ENCODE measurements at regions not wholly inside any gene's neighbourhood (a gene's known extent, or its start where the extent isn't known, plus 50 kb on each side); places are given as distances from the start of the nearest gene placed in this dataset.
A peak's percentile ranks its signal among the peaks of the same experiment; 100 is the strongest.

DNA sequence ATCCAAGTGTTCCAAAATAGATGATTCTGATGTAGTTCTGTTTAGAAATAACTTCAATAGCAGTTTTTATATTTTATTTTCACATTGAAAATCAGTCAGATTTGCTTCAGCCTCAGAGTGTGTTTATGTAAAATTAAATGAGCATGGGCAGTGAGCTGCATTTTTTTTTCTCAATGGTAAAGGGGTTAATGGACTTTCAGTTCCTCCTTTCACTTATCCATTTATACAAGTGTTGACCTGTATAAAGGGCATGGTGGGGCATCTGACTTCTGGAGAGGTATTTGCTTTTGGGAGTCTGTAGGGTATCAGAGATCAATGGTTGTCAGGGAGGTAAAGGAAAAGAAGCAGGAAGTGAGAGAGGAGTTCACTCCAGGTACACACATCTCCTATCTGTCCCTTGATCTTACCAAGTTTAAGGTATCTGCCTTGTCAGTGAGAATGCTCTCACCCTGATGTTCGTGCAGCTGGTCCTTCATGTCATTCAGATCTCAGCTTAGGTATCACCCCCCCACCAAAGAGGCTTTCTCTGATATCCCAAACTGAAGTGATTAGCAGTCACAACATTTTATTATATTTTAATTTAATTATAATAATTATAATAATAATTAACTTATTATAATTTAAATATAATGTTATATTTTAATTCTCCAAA, 181.6 kb upstream of the LMNTD1 start:
- POLR2A ChIA-PET: no interaction called here
- no TSS peak for BruUV-seq (replicated peaks)
- TF ChIP-seq, protein P1, sequence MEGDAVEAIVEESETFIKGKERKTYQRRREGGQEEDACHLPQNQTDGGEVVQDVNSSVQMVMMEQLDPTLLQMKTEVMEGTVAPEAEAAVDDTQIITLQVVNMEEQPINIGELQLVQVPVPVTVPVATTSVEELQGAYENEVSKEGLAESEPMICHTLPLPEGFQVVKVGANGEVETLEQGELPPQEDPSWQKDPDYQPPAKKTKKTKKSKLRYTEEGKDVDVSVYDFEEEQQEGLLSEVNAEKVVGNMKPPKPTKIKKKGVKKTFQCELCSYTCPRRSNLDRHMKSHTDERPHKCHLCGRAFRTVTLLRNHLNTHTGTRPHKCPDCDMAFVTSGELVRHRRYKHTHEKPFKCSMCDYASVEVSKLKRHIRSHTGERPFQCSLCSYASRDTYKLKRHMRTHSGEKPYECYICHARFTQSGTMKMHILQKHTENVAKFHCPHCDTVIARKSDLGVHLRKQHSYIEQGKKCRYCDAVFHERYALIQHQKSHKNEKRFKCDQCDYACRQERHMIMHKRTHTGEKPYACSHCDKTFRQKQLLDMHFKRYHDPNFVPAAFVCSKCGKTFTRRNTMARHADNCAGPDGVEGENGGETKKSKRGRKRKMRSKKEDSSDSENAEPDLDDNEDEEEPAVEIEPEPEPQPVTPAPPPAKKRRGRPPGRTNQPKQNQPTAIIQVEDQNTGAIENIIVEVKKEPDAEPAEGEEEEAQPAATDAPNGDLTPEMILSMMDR (conservative IDR thresholded peaks at IDR 0.05; ENCODE audit: low read length): no peak
- TF ChIP-seq EZH2phosphoT487 (IDR thresholded peaks at IDR 0.05; ENCODE audit: borderline replicate concordance, low read depth, low read length): no peak
- Histone ChIP-seq H3K9me3 (ENCODE audit: low read length) (no peaks in the 10 kb centered on the region), H3K4me1 (ENCODE audit: insufficient read depth, low read length, poor library complexity, severe bottlenecking) (no peaks in the 10 kb centered on the region), H2AFZ (ENCODE audit: low read length) (no peak overlapping the region), H3K9me2 (ENCODE audit: insufficient read depth, low read length) (no peaks in the 10 kb centered on the region), H3K27ac (ENCODE audit: low read depth, low read length, poor library complexity, severe bottlenecking) (no peak overlapping the region), H3K4me3 (ENCODE audit: low read depth, low read length, poor library complexity, severe bottlenecking) (no peak overlapping the region), H4K20me1 (ENCODE audit: insufficient read depth, low read length) (no peaks in the 10 kb centered on the region), H3K36me3 (ENCODE audit: insufficient read depth, low read length) (no peaks in the 10 kb centered on the region), H3K4me2 (ENCODE audit: low read length) (no peak overlapping the region), H3K79me2 (ENCODE audit: insufficient read depth, low read depth, low read length) (no peaks in the 10 kb centered on the region)
- DNase-seq (ENCODE audit: low spot score): peak; percentile 15
- intact Hi-C loops (cut with micrococcal nuclease; ENCODE audit: unreplicated experiment): no loop called here
- CTCF ChIA-PET (ENCODE audit: unreplicated experiment): no interaction called here

DNA sequence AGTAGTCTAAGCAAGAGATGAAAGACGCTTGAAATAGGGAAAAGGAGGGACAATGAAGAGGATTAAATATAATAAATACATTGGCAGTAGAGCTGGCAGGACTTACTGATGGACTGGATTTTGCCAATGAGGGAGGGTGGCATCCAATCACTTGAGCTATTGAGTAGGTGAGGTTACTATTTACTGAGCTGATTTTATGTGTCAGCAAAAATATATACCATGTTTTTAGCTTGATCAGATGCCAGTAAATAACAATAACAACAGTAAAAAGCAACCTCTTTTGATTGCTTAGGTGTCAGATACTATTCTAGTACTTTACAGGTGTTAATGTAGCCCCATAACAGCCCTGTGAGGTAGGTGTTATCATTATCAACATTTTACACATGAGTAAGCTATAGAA, 187.5 kb upstream of the LMNTD1 start:
- H3K9me3 ChIP-seq (ENCODE audit: low read length): no peaks in the 10 kb centered on the region
- intact Hi-C loops (cut with micrococcal nuclease; ENCODE audit: unreplicated experiment): no loop called here
- no peaks in the 10 kb centered on the region for H3K9me2 ChIP-seq (ENCODE audit: insufficient read depth, low read length)
- H3K27ac ChIP-seq (ENCODE audit: low read depth, low read length, poor library complexity, severe bottlenecking): no peak overlapping the region
- H3K4me3 ChIP-seq (ENCODE audit: low read depth, low read length, poor library complexity, severe bottlenecking): no peak overlapping the region
- H3K79me2 ChIP-seq (ENCODE audit: insufficient read depth, low read depth, low read length): no peaks in the 10 kb centered on the region
- TF ChIP-seq EZH2phosphoT487 (IDR thresholded peaks at IDR 0.05; ENCODE audit: borderline replicate concordance, low read depth, low read length): no peak
- TF ChIP-seq, protein P1 (conservative IDR thresholded peaks at IDR 0.05; ENCODE audit: low read length): no peak
- ChIA-PET POLR2A (interaction anchor here (0.6 kb wide), 1 partner anchor 60 kb away, joined by 4 read pairs; no protein-coding TSS in a partner anchor), CTCF (ENCODE audit: unreplicated experiment) (no interaction called here)
- no peaks in the 10 kb centered on the region for H4K20me1 ChIP-seq (ENCODE audit: insufficient read depth, low read length)
- no peaks in the 10 kb centered on the region for H3K4me1 ChIP-seq (ENCODE audit: insufficient read depth, low read length, poor library complexity, severe bottlenecking)
- no peak overlapping the region for H2AFZ ChIP-seq (ENCODE audit: low read length)
- H3K4me2 ChIP-seq (ENCODE audit: low read length): no peak overlapping the region
- no TSS peak for BruUV-seq (replicated peaks)
- no peak for DNase-seq (ENCODE audit: low spot score)
- H3K36me3 ChIP-seq (ENCODE audit: insufficient read depth, low read length): no peaks in the 10 kb centered on the region

DNA sequence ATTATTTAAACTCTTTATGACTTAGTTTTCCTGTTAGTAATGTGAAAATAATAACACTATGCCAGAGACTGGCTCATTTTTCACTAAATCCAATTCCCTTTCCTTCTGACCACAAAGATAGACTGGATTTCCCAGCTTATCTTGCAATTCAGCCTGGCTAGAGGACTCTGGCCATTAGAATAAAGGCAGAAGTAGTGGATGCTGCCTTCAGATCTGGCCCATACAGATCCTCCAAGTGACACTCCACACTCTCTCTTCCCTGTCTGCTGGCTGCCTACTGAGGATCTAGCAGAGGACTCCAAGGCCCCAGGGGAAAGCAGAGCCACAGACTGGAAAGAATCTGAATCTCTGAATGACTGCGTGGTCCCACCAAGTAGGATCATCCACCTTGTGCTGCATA, 188.8 kb upstream of the LMNTD1 start:
- ChIA-PET CTCF (ENCODE audit: unreplicated experiment) (no interaction called here), POLR2A (no interaction called here)
- Histone ChIP-seq H3K4me1 (ENCODE audit: insufficient read depth, low read length, poor library complexity, severe bottlenecking) (no peaks in the 10 kb centered on the region), H2AFZ (ENCODE audit: low read length) (no peak overlapping the region), H3K27ac (ENCODE audit: low read depth, low read length, poor library complexity, severe bottlenecking) (no peak overlapping the region), H3K9me3 (ENCODE audit: low read length) (no peaks in the 10 kb centered on the region), H3K4me3 (ENCODE audit: low read depth, low read length, poor library complexity, severe bottlenecking) (no peak overlapping the region), H3K79me2 (ENCODE audit: insufficient read depth, low read depth, low read length) (no peaks in the 10 kb centered on the region), H3K4me2 (ENCODE audit: low read length) (no peak overlapping the region), H3K9me2 (ENCODE audit: insufficient read depth, low read length) (no peaks in the 10 kb centered on the region), H4K20me1 (ENCODE audit: insufficient read depth, low read length) (no peaks in the 10 kb centered on the region), H3K36me3 (ENCODE audit: insufficient read depth, low read length) (no peaks in the 10 kb centered on the region)
- TF ChIP-seq, protein P1 (conservative IDR thresholded peaks at IDR 0.05; ENCODE audit: low read length): no peak
- no peak for TF ChIP-seq EZH2phosphoT487 (IDR thresholded peaks at IDR 0.05; ENCODE audit: borderline replicate concordance, low read depth, low read length)
- no peak for DNase-seq (ENCODE audit: low spot score)
- no TSS peak for BruUV-seq (replicated peaks)
- intact Hi-C loops (cut with micrococcal nuclease; ENCODE audit: unreplicated experiment): no loop called here
